ENCODE measurements at regions not wholly inside any gene's neighbourhood (a gene's known extent, or its start where the extent isn't known, plus 50 kb on each side); places are given as distances from the start of the nearest gene placed in this dataset.

- H3K79me2 ChIP-seq (ENCODE audit: insufficient read depth), result peaks cover 75% of the 10 kb centered on the region
- H3K27me3 ChIP-seq (ENCODE audit: insufficient read depth), result no peaks in the 10 kb centered on the region
- H2AFZ ChIP-seq (ENCODE audit: low read depth), result no peak overlapping the region
- 51% methylated on average over 3 of the region's 4 CpGs for WGBS (ENCODE audit: low lambda C conversion rate)
- CTCF ChIA-PET, result interaction anchor here (0.6 to 35.0 kb wide), 58 partner anchors 10 to 263 kb away, joined by 3 to 827 read pairs (median 5); partner anchors contain the start of genes IPO9 and NAV1
- H3F3A ChIP-seq (replicated peaks; ENCODE audit: insufficient read depth), result peaks cover 69% of the 10 kb centered on the region
- H3K4me3 ChIP-seq (ENCODE audit: low read depth in 2 of 2, low read length in 1 of 2), result no peak overlapping the region
- H3K9ac ChIP-seq, result peak overlapping the region; percentile 78; the same call in 1 of the 2 replicates
- no peaks in the 10 kb centered on the region for H4K20me1 ChIP-seq (ENCODE audit: insufficient read depth)
- H3K36me3 ChIP-seq (replicated peaks in 1 of 2; ENCODE audit: control insufficient read depth in 1 of 2, insufficient read depth in 2 of 2, low read length in 1 of 2), result peaks cover 6 to 22% of the 10 kb centered on the region in 2 experiments
- peak overlapping the region; percentile 62 to 98; a peak in 3 of 4 replicates for H3K27ac ChIP-seq (ENCODE audit: low read depth in 2 of 2, low read length in 1 of 2)
- peak overlapping the region; percentile 47 for H3K4me2 ChIP-seq
- peak; percentile 87 for DNase-seq
- TF ChIP-seq RAD21 (IDR thresholded peaks at IDR 0.05; ENCODE audit: low read length) (peak; percentile 86), ELF1 (IDR thresholded peaks at IDR 0.05) (0 out of 2 replicates have a peak, but pooled peaks have one; percentile 10), SMC3 (IDR thresholded peaks at IDR 0.05; ENCODE audit: low read depth, low read length) (peak; percentile 96), NRF1 (IDR thresholded peaks at IDR 0.05; ENCODE audit: low read depth, low read length) (no peak), FOXJ3 (CRISPR knock-in tag; IDR thresholded peaks at IDR 0.05) (no peak), CTCF (IDR thresholded peaks at IDR 0.05) (peak; percentile 86), FOSL2 (IDR thresholded peaks at IDR 0.05; ENCODE audit: borderline replicate concordance, low read depth) (0 out of 2 replicates have a peak, but pooled peaks have one; percentile 13)
- no peaks in the 10 kb centered on the region for H3K9me3 ChIP-seq
- POLR2A ChIA-PET, result interaction anchor here (1.0 kb wide), 1 partner anchor 83 kb away, joined by 3 read pairs; no protein-coding TSS in a partner anchor
- peaks cover 19 to 71% of the 10 kb centered on the region in 2 experiments; a peak in 3 of 4 replicates for H3K4me1 ChIP-seq (ENCODE audit: control insufficient read depth in 1 of 2, insufficient read depth in 2 of 2, low read depth in 1 of 2, low read length in 1 of 2)
- H3K9me2 ChIP-seq, result no peaks in the 10 kb centered on the region
These were observed 119.2 kb upstream of the IPO9 start for GRCh38 chr1:201709564-201710295.

GRCh38 chr1:201710632-201711597 is 118.0 kb upstream of the IPO9 start:
- POLR2A ChIA-PET, result no interaction called here
- H3K4me2 ChIP-seq, result peak overlapping the region; percentile 37
- H3K36me3 ChIP-seq (replicated peaks in 1 of 2; ENCODE audit: control insufficient read depth in 1 of 2, insufficient read depth in 2 of 2, low read length in 1 of 2), result peaks cover 3 to 32% of the 10 kb centered on the region in 2 experiments
- H3K27ac ChIP-seq (ENCODE audit: low read depth in 2 of 2, low read length in 1 of 2), result peak overlapping the region; percentile 55 to 98
- H3F3A ChIP-seq (replicated peaks; ENCODE audit: insufficient read depth), result peaks cover 80% of the 10 kb centered on the region
- CTCF ChIA-PET, result interaction anchor here (0.9 to 35.0 kb wide), 11 partner anchors 8 to 185 kb away, joined by 3 to 827 read pairs (median 12); partner anchors contain the start of genes IPO9 and NAV1
- 92% methylated on average over 8 of the region's 8 CpGs for WGBS (ENCODE audit: low lambda C conversion rate)
- no peak for DNase-seq
- peaks cover 73% of the 10 kb centered on the region for H3K79me2 ChIP-seq (ENCODE audit: insufficient read depth)
- peak overlapping the region; percentile 78; the same call in 1 of the 2 replicates for H3K9ac ChIP-seq
- no peak overlapping the region for H3K4me3 ChIP-seq (ENCODE audit: low read depth in 2 of 2, low read length in 1 of 2)
- H3K9me3 ChIP-seq, result no peaks in the 10 kb centered on the region
- peaks cover 15 to 71% of the 10 kb centered on the region in 2 experiments; a peak in 3 of 4 replicates for H3K4me1 ChIP-seq (ENCODE audit: control insufficient read depth in 1 of 2, insufficient read depth in 2 of 2, low read depth in 1 of 2, low read length in 1 of 2)
- no peaks in the 10 kb centered on the region for H3K27me3 ChIP-seq (ENCODE audit: insufficient read depth)
- H4K20me1 ChIP-seq (ENCODE audit: insufficient read depth), result no peaks in the 10 kb centered on the region
- no peaks in the 10 kb centered on the region for H3K9me2 ChIP-seq
- H2AFZ ChIP-seq (ENCODE audit: low read depth), result no peak overlapping the region
- TF ChIP-seq GABPA (IDR thresholded peaks at IDR 0.05; ENCODE audit: low read depth) (no peak), YY1 (IDR thresholded peaks at IDR 0.05; ENCODE audit: low read depth) (no peak), REST (IDR thresholded peaks at IDR 0.05; ENCODE audit: low read depth, low read length) (no peak), PBX3 (IDR thresholded peaks at IDR 0.05) (no peak), MAX (IDR thresholded peaks at IDR 0.05; ENCODE audit: low read depth) (no peak), TAF1 (IDR thresholded peaks at IDR 0.05; ENCODE audit: borderline replicate concordance, low read depth, low read length) (no peak), JUND (IDR thresholded peaks at IDR 0.05) (no peak), EP300 (IDR thresholded peaks at IDR 0.05; ENCODE audit: borderline replicate concordance in 1 of 2, low read depth in 1 of 2, low read length in 1 of 2) (no peak), GATA2 (CRISPR knock-in tag; IDR thresholded peaks at IDR 0.05) (no peak)
